NB4 (cell line): ENCODE measurements at regions not wholly inside any gene's neighbourhood (a gene's known extent, or its start where the extent isn't known, plus 50 kb on each side); places are given as distances from the start of the nearest gene placed in this dataset.

Experiments
- CTCF ChIP-seq: IDR thresholded peaks from one replicate; pipeline ENCODE4 v1.5.1; 2012; ENCODE audit warnings: low read depth, low read length
- MYC ChIP-seq: IDR thresholded peaks from 2 replicates; pipeline ENCODE4 v1.6.1; 2011; ENCODE audit warnings: low read depth, low read length
- POLR2A ChIP-seq: IDR thresholded peaks from 2 replicates; pipeline ENCODE4 v1.6.1; 2011; ENCODE audit warnings: mild to moderate bottlenecking; ENCODE audit not compliant: insufficient read length; ENCODE audit errors: extremely low read depth
- TF ChIP-seq, protein P1 (sequence below): IDR thresholded peaks from 2 replicates; pipeline ENCODE4 v1.6.1; 2011; ENCODE audit warnings: low read depth, low read length

GRCh38 chr3:166527325-166527724, 690.1 kb upstream of the BCHE start:
- TF ChIP-seq CTCF (no peak), POLR2A (no peak), MYC (no peak)
- TF ChIP-seq, protein P1, sequence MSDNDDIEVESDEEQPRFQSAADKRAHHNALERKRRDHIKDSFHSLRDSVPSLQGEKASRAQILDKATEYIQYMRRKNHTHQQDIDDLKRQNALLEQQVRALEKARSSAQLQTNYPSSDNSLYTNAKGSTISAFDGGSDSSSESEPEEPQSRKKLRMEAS: no peak
